ENCODE measurements at regions not wholly inside any gene's neighbourhood (a gene's known extent, or its start where the extent isn't known, plus 50 kb on each side); places are given as distances from the start of the nearest gene placed in this dataset.
"Not testable (repeated sequence)": the region's sequence is repeated elsewhere in the genome, so short reads cannot be mapped to it uniquely, and the experiment has no call there.

DNA sequence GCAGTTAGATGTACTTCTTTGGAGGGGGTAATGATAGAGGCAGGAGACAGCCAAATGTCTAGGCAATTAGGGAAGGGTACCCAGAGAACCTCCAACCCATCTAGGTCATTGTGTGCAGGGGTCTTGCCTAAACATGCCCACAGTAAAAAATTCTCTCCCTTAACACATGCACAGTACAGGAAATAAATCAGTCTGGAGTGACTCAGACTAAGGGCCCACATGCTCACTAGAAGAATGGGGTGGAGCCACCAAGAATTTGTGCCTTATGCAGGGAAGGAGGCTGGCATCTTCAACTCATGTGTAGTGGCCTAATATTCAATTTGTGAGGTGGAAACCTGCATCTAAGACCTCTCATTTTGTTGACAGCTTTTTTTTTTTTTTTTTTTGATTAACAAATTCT, 945.3 kb upstream of the GRIA3 start:
- DNase-seq: no peak

DNA sequence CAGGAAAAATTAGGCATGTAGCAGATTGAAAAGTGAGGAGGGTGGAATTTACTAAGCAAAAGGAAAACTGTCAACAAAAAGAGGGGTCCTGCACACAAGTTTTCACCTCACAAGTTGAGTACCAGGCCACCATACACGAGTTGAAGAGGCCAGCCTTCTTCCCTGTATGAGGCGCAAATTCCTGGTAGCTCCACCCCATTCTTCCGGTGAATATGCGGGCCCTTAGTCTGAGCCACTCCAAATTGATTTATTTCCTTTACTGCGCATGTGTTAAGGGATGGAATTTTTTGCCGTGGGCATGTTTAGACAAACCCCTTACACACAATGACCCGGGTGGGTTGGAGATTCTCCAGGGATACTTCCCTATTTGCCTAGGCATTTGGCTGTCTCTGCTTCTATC, 942.1 kb upstream of the GRIA3 start:
- no peak for DNase-seq

DNA sequence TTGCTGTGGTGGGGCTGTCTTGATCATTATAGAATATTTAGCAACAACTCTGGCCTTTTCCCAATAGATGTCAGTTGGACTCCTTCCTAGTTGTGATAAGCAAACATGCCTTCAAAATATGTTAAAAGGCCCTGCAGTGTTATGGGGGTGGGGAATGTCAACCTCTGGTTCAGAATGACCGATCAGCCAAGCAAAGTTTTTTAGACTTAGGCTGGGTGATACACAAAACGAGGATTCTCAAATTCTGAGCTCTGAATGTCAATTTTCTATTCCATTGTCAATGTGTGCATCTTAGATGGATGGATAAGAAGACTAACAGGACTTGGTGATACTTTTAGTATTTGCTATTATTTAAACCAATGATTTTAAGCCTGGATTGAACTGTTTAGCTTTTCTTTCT, 940.0 kb upstream of the GRIA3 start:
- DNase-seq: no peak

GRCh38 chrX:122245175-122245574, 938.9 kb upstream of the GRIA3 start:
- DNase-seq: no peak

DNA sequence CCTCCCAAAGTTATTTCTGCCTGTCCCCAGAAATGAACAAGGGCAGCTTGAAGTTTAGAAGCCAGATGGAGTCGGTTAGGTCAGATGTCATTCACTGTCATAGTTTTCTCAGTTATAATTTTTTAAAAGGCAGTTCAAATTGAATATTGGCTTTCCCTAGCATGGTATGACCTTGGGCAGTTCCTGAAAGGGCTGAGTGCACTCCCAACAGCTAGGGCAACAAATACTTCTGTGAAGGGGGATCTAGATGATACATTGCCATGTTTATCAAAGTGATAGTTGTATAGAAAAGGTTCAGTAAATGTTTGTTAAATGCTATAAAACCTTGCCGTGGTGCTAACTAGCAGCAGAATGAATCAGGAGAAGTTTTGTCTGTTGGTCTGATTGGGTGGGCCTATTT, 938.1 kb upstream of the GRIA3 start:
- no peak for DNase-seq

DNA sequence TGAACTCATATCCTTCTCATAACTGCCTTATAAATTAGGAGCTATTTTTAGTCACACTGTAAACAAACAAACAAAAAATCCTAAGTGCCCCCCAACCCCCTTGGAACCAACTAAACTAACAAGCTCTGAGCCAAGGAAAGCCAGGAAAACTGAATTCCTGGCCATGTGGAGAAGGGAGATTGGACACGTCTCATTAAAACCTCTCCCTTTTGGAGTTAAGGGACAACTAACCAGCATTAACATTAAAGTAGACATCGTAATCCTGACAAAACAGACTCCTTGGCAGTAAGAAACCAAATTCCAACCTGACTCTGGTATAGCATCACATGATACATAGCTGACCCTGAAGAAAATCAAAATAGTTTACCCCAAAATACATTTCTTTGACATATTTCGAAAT, 937.1 kb upstream of the GRIA3 start:
- no peak for DNase-seq

- no peak for DNase-seq
Observed at GRCh38 chrX:122248681-122249080, 935.4 kb upstream of the GRIA3 start.

GRCh38 chrX:122252454-122252853, 931.6 kb upstream of the GRIA3 start:
- no peak for DNase-seq

DNA sequence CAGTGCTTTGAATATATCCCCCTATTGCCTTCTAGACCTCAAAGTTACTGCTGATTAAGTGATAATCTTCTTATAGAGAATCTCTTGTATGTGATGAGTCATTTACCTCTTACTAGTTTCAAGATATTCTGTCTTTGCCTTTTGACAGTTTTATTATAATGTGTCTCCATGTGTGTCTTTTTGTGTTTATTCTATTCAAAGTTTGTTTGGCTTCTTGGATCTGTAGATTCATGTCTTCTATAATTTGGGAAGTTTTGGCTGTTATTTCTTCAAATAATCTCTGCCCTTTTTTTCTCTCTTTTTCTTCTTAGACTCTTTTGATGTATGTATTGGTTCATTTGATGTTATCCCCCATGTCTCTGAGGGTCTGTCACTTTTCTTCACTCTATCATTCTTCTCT, 915.7 kb upstream of the GRIA3 start:
- no peak for DNase-seq

- DNase-seq: no peak
Observed at GRCh38 chrX:122269243-122269781, 914.8 kb upstream of the GRIA3 start.

DNA sequence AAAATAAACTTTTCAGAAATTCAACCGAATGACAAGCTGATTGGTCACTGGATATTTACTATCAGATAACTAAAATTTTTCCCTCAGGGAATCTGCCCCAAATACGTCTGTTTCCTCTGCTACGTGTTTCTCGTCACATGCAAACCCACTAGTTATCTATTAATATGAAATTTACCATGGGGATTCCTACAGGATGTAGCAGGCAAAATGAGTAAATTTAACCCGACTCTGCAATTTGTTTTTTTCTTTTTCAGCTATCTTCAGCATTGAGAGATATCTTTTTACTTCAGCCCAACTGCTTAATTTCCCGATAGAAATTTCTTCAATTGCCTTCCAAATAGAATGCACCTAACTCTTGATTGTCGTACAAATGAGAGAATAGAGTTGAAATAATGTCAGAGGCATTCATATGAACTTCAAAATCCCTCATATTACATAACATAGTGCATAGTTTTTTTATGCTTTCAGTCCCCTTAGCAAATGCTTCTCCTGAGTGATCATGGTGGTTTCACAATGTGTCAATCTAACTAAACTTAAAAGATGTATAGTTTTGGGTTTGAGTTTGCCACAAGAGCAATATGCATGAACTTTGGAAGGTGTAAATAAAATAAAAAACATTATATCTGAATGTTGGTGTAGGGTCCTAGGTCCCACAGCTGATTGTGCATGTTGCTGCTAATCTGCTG, 913.1 kb upstream of the GRIA3 start:
- DNase-seq: no peak

GRCh38 chrX:122272011-122272410, 912.1 kb upstream of the GRIA3 start:
- no peak for DNase-seq

- no peak for DNase-seq
Observed at GRCh38 chrX:122279746-122280145, 904.3 kb upstream of the GRIA3 start.

- DNase-seq: not testable (repeated sequence)
Observed at GRCh38 chrX:122299822-122300221, 884.3 kb upstream of the GRIA3 start.

- no peak for DNase-seq
Observed at GRCh38 chrX:122301491-122301890, 882.6 kb upstream of the GRIA3 start.

DNA sequence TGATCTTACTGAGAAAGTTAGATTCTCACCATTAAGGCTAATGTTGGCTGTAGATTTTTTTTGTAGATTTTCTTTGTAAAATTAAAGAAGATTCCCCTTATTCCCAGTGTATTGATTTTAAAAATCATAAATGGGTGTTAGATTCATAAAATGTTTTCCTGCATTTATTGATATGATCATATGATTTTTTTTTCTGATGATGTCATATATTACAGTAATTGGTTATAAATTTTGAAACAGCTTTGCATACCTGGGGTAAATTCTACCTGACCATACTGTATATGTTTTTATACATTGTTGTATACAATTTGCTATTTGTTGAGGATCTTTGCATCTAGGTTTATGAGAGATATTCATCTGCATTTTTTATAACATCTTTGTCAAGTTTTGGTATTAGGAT, 880.3 kb upstream of the GRIA3 start:
- no peak for DNase-seq

DNA sequence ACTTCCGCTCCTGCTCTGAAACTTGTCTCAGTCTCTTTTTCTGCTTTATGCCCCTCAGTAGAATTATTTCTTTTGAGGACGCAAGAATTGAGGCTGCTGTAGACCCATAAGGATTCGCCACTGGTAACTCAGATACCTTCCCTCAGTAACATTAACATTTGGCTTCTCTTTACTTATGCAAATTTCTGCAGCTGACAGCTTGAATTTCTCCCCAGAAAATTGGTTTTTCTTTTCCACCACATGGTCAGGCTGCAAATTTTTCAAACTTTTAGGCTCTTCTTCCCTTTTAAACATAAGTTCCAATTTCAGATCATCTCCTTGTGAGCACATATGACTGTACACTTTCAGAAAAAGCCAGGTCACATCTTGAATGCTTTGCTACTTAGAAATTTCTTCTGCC, 839.3 kb upstream of the GRIA3 start:
- no peak for DNase-seq

- no peak for DNase-seq
Observed at GRCh38 chrX:122363112-122363795, 820.8 kb upstream of the GRIA3 start.

DNA sequence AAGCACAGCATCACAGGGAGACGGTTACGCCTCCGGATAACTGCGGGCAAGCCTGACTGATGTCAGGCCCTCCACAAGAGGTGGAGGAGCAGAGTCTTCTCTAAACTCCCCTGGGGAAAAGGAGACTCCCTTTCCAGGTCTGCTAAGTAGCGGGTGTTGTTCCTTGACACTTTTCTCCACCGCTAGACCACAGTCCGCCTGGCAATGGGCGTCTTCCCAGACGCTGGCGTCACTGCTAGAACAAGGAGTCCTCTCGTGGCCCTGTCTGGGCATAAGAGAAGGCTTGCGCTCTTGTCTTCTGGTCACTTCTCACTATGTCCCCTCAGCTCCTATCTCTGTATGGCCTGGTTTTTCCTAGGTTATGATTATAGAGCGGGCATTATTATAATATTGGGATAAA, 808.5 kb upstream of the GRIA3 start:
- DNase-seq: not testable (repeated sequence)

- DNase-seq: no peak
Observed at GRCh38 chrX:122389005-122389404, 795.1 kb upstream of the GRIA3 start.

DNA sequence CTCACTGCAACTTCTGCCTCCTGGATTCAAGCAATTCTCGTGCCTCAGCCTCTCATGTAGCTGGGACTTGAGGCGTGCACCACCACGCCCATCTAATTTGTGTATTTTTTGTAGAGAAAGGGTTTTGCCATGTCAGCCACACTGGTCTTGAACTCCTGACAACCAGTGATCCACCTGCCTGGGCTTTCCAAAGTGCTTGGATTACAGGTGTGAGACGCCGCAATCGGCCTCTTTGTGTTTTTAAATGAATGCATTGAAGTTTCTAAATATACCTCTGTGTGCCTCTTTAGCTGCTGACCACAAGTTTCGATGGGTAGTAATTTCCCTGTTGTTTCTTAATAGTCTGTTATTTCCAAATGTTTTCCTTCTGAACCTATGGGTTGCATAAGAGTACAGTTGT, 765.3 kb upstream of the GRIA3 start:
- no peak for DNase-seq

DNA sequence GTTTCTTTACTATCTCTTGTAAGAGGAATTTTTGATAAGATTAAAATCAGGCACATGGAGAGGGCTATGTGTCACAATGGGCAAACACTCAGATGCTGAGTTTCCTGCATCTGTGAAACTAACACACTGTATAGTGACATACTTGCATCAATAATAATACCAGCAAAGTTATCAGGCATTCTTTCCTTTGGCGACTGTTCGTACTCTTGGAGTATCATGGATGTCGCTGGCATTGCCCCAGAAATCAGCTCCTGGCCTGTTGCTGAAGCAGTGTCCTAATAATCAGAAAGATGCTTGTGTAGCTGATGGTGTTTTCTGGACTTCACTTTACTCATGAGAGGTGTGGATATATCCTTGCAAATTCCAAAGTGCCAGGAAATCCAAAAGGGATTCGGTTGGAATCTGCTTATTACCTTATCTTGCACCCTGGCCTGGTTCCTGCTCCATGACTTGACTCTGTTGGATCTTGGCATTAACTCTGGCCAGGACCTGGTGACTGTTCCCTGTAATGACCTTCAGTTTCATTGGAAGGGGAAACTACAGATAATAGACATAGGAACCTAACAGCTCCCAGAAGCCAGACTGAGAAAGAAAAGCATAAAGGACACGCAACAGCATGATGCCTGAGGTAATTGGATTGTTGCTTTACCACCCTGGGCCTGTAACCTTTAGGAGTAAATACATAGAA, 762.5 kb upstream of the GRIA3 start:
- DNase-seq: no peak

DNA sequence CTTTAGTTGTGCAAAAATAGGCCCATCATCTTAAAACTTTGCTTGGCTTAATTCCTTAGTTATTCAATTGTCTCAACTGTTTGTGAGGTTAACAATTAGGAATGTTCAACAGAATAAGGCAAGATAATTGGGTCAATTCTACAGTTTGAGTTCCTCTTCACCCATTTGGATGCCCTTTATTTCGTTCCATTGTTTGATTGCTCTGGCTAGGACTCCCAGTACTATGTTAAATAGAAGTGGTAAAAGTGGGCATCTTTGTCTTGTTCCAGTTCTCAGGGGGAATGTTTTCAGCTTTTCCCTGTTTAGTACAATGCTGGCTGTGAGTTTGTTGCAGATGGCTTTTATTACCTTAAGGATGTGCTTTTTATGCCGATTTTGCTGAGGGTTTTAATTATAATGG, 761.5 kb upstream of the GRIA3 start:
- no peak for DNase-seq

DNA sequence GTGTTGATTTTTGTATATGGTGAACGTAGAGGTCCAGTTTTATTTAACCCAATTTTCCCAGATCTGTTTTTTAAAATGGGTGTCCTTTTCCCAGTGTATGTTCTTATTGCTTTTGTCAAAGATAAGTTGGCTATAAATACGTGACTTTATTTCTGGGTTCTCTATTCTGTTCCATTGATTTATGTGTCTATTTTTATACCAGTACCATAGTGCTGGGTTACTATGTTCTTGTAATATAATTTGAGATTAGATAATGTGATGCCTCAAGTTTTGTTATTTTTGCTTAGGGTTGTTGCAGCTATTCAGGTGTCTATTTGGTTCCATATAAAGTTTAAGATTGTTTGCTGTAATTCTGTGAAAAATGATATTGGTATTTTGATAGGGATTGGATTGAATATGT, 749.1 kb upstream of the GRIA3 start:
- DNase-seq: no peak
